B cell (primary cell): ENCODE measurements at regions not wholly inside any gene's neighbourhood (a gene's known extent, or its start where the extent isn't known, plus 50 kb on each side); places are given as distances from the start of the nearest gene placed in this dataset.

Experiments
- ATAC-seq: fragments of 200-7000 bp; cut with Tn5 transposase; one replicate; pipeline ENCODE4 v1.10.0; 2021; ENCODE audit warnings: low read depth, mild to moderate bottlenecking, moderate number of reproducible peaks, moderate library complexity
- CTCF ChIA-PET: fragments of 350-600 bp; sonication (Branson Sonifier 250); formaldehyde crosslinking; loops from one replicate; lab custom pipeline; 2021; ENCODE audit warnings: antibody characterized with exemption, inconsistent platforms; lab: Charles Lee
- POLR2A ChIA-PET: fragments of 350-600 bp; sonication (Branson Sonifier 250); formaldehyde crosslinking; loops from one replicate; lab custom pipeline; 2021; ENCODE audit warnings: antibody characterized with exemption; lab: Charles Lee
- DNase-seq: peaks from one replicate; pipeline ENCODE4 v3.0.0; 2013
- H2AFZ ChIP-seq: 2 replicates; pipeline ENCODE4 v1.6.1; 2012; ENCODE audit warnings: mild to moderate bottlenecking, low read depth, low read length; ENCODE audit not compliant: insufficient read depth, poor library complexity, severe bottlenecking
- H3K27ac ChIP-seq, 2 donors: 1 replicate in 1 of 2; 2 replicates in 1 of 2; pipeline ENCODE4 v1.5.1; 2012 to 2013; ENCODE audit warnings: low read length in 2 of 2, mild to moderate bottlenecking in 2 of 2, moderate library complexity in 1 of 2
- H3K27me3 ChIP-seq, 4 experiments: fragments of 200-600 bp in 1 of 4; sonication (generic) in 1 of 4; replicated peaks in 1 of 4; 1 replicate in 2 of 4; 2 replicates in 2 of 4; pipeline versions ENCODE4 v1.6.1 to v1.7.0; 2013 to 2016; ENCODE audit warnings: low read length in 3 of 4, mild to moderate bottlenecking in 2 of 4, mixed read lengths in 1 of 4, moderate library complexity in 1 of 4; ENCODE audit not compliant: insufficient read depth in 4 of 4, control insufficient read depth in 3 of 4; ENCODE audit errors: control extremely low read depth in 1 of 4
- H3K36me3 ChIP-seq, 2 experiments: replicated peaks in 1 of 2; 1 replicate in 1 of 2; 2 replicates in 1 of 2; pipeline versions ENCODE4 v1.6.1 to v1.7.1; 2013; ENCODE audit warnings: low read length in 1 of 2; ENCODE audit not compliant: insufficient read depth in 2 of 2, control insufficient read depth in 1 of 2; ENCODE audit errors: control extremely low read depth in 1 of 2, extremely low read depth in 1 of 2
- H3K4me1 ChIP-seq, 2 donors: fragments of 200-600 bp in 1 of 2; sonication (generic) in 1 of 2; 1 replicate in 1 of 2; 2 replicates in 1 of 2; pipeline versions ENCODE4 v1.5.1 to v1.6.1; 2013 to 2017; ENCODE audit warnings: low read length in 2 of 2; ENCODE audit not compliant: control insufficient read depth in 2 of 2, insufficient read depth in 2 of 2
- H3K4me2 ChIP-seq: replicated peaks from 2 replicates; pipeline ENCODE3; 2012; ENCODE audit warnings: mild to moderate bottlenecking, low read depth, low read length; ENCODE audit not compliant: poor library complexity, severe bottlenecking
- H3K4me3 ChIP-seq, 5 experiments: fragments of 200-600 bp in 1 of 5; sonication (generic) in 1 of 5; 1 replicate in 3 of 5; 2 replicates in 2 of 5; pipeline versions ENCODE4 v1.5.1 to v1.7.0; 2011 to 2016; ENCODE audit warnings: low read length in 4 of 5, mild to moderate bottlenecking in 4 of 5, low read depth in 2 of 5, control low read depth in 1 of 5, moderate library complexity in 1 of 5; ENCODE audit not compliant: insufficient read depth in 1 of 5; ENCODE audit errors: control extremely low read depth in 1 of 5, extremely low read depth in 1 of 5
- H3K79me2 ChIP-seq: fragments of 200-600 bp; sonication (generic); one replicate; pipeline ENCODE4 v1.6.0; 2016; ENCODE audit warnings: low read length; ENCODE audit not compliant: control insufficient read depth, insufficient read depth
- H3K9ac ChIP-seq: fragments of 200-600 bp; sonication (generic); 2 replicates; pipeline ENCODE4 v1.6.1; 2017; ENCODE audit warnings: mild to moderate bottlenecking, low read length, moderate library complexity
- H3K9me3 ChIP-seq, 3 donors: one replicate each; pipeline versions ENCODE4 v1.6.1 to v1.7.1; 2013; ENCODE audit warnings: low read length in 2 of 3; ENCODE audit not compliant: control insufficient read depth in 2 of 3, insufficient read depth in 1 of 3; ENCODE audit errors: control extremely low read depth in 1 of 3
- H4K20me1 ChIP-seq: 2 replicates; pipeline ENCODE4 v1.6.0; 2012; ENCODE audit warnings: mild to moderate bottlenecking, low read length; ENCODE audit not compliant: insufficient read depth, control insufficient read depth, poor library complexity, severe bottlenecking
- H3K27ac Mint-ChIP-seq: one replicate; pipeline ENCODE4 v1.8.0; 2021; ENCODE audit warnings: mixed read lengths
- H3K27me3 Mint-ChIP-seq: one replicate; pipeline ENCODE4 v1.8.0; 2021; ENCODE audit warnings: mixed read lengths
- H3K4me1 Mint-ChIP-seq: one replicate; pipeline ENCODE4 v1.8.0; 2021; ENCODE audit warnings: mixed read lengths
- H3K4me3 Mint-ChIP-seq: one replicate; pipeline ENCODE4 v1.8.0; 2021; ENCODE audit warnings: mixed read lengths
- H3K9me3 Mint-ChIP-seq: one replicate; pipeline ENCODE4 v1.8.0; 2022; ENCODE audit warnings: mixed read lengths; ENCODE audit not compliant: insufficient read depth
- EZH2 ChIP-seq: IDR thresholded peaks from 2 replicates; pipeline ENCODE4 v1.6.1; 2012; ENCODE audit warnings: borderline replicate concordance, low read depth, mild to moderate bottlenecking, moderate library complexity, low read length; ENCODE audit not compliant: insufficient read depth, poor library complexity, severe bottlenecking
- WGBS: methylation state at CpG from one replicate; pipeline ENCODE4 v1.1.5; 2013; ENCODE audit warnings: missing lambda C conversion rate; ENCODE audit not compliant: insufficient coverage; 5-methylcytosine and 5-hydroxymethylcytosine counted together
- intact Hi-C: fragments of 100-400 bp; cut with micrococcal nuclease; formaldehyde crosslinking; loops from one replicate; pipeline ENCODE4 v1.10.0; 2022
- TF ChIP-seq, protein P1 (sequence below): fragments of 200-600 bp; IDR thresholded peaks from one replicate; pipeline ENCODE4 v1.8.0; 2022; ENCODE audit warnings: antibody characterized with exemption, mild to moderate bottlenecking

DNA sequence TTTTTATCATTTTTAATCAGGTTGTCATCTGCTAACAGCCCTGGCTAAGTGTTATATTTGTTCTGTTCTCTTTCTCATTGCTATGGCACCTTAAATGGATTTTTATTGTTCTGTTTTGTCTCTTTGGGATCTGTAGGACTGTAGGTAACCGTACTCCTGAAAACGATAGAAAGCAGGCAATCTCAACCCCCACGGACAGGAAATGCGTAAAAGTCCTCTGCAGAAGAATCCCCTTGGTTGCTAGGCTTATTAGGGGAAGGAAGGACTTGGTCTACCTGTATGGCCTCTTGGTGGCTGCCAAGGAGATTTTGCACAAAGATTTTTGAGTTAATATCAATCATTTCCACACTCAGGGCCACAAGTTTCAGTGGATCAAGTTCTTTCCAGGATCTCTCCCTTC lies 571.9 kb upstream of the ZNF385D start:
- no peaks in the 10 kb centered on the region for H3K27me3 ChIP-seq
- no CpG with 5 or more reads among the region's 4 CpGs for WGBS
- H4K20me1 ChIP-seq: no peaks in the 10 kb centered on the region
- H3K4me2 ChIP-seq: no peak overlapping the region
- no peak for DNase-seq
- TF ChIP-seq EZH2: no peak
- TF ChIP-seq, protein P1, sequence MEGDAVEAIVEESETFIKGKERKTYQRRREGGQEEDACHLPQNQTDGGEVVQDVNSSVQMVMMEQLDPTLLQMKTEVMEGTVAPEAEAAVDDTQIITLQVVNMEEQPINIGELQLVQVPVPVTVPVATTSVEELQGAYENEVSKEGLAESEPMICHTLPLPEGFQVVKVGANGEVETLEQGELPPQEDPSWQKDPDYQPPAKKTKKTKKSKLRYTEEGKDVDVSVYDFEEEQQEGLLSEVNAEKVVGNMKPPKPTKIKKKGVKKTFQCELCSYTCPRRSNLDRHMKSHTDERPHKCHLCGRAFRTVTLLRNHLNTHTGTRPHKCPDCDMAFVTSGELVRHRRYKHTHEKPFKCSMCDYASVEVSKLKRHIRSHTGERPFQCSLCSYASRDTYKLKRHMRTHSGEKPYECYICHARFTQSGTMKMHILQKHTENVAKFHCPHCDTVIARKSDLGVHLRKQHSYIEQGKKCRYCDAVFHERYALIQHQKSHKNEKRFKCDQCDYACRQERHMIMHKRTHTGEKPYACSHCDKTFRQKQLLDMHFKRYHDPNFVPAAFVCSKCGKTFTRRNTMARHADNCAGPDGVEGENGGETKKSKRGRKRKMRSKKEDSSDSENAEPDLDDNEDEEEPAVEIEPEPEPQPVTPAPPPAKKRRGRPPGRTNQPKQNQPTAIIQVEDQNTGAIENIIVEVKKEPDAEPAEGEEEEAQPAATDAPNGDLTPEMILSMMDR: no peak
- no peak overlapping the region for H3K9ac ChIP-seq
- Mint-ChIP-seq H3K27ac (no peak overlapping the region), H3K9me3 (no peaks in the 10 kb centered on the region), H3K4me1 (no peaks in the 10 kb centered on the region), H3K27me3 (no peaks in the 10 kb centered on the region), H3K4me3 (no peak overlapping the region)
- H3K4me3 ChIP-seq: no peak overlapping the region
- no peaks in the 10 kb centered on the region for H3K36me3 ChIP-seq
- H3K27ac ChIP-seq: no peak overlapping the region
- POLR2A ChIA-PET: no interaction called here
- H3K9me3 ChIP-seq: no peaks in the 10 kb centered on the region
- ATAC-seq: no peak
- intact Hi-C loops: no loop called here
- H2AFZ ChIP-seq: no peak overlapping the region
- no peaks in the 10 kb centered on the region for H3K4me1 ChIP-seq
- CTCF ChIA-PET: no interaction called here
- H3K79me2 ChIP-seq: no peaks in the 10 kb centered on the region

DNA sequence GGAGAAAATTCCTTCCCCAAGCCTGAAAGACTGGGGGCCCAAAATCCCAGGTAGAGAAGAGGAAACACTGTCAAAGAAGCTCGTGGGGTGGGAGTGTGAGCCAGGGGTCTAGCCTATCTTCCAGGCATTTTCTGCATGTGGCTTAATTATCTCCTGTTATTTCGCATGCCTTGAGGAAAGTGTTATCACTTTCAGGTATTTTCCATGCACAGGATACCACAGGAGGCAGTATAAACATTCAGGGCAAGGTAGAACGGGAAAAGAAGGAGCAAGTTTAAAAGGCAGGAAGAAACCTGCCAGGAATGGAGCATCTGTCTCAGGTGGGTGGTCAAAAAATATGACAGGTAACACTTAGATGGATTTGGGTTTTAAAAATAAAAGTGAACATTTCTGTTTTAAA lies 575.3 kb upstream of the ZNF385D start:
- H3K9me3 Mint-ChIP-seq: no peaks in the 10 kb centered on the region
- no peaks in the 10 kb centered on the region for H3K27me3 Mint-ChIP-seq
- TF ChIP-seq, protein P1: no peak
- TF ChIP-seq EZH2: no peak
- intact Hi-C loops: no loop called here
- no peak overlapping the region for H3K27ac ChIP-seq
- no peak overlapping the region for H3K9ac ChIP-seq
- no peaks in the 10 kb centered on the region for H3K4me1 ChIP-seq
- 100% methylated on average over 2 of the region's 3 CpGs for WGBS
- DNase-seq (no peak), ATAC-seq (no peak)
- H3K27ac Mint-ChIP-seq: no peak overlapping the region
- no peak overlapping the region for H3K4me3 ChIP-seq
- H3K4me3 Mint-ChIP-seq: no peak overlapping the region
- H4K20me1 ChIP-seq: no peaks in the 10 kb centered on the region
- no peaks in the 10 kb centered on the region for H3K79me2 ChIP-seq
- POLR2A ChIA-PET: no interaction called here
- no peaks in the 10 kb centered on the region for H3K9me3 ChIP-seq
- no peaks in the 10 kb centered on the region for H3K36me3 ChIP-seq
- H2AFZ ChIP-seq: no peak overlapping the region
- H3K4me2 ChIP-seq: no peak overlapping the region
- no peaks in the 10 kb centered on the region for H3K4me1 Mint-ChIP-seq
- CTCF ChIA-PET: no interaction called here
- no peaks in the 10 kb centered on the region for H3K27me3 ChIP-seq
